H9 (cell line): ENCODE measurements at regions not wholly inside any gene's neighbourhood (a gene's known extent, or its start where the extent isn't known, plus 50 kb on each side); places are given as distances from the start of the nearest gene placed in this dataset.

Experiments
- DNase-seq: peaks from one replicate; pipeline ENCODE4 v3.0.0-alpha.2; 2017
- H2AFZ ChIP-seq: one replicate; pipeline ENCODE4 v1.6.1; 2013; ENCODE audit warnings: mild to moderate bottlenecking, low read length, control low read depth, moderate library complexity
- H2AK5ac ChIP-seq: 2 replicates; pipeline ENCODE4 v1.6.1; 2013; ENCODE audit warnings: low read length, control low read depth, mixed read lengths; ENCODE audit not compliant: insufficient read length
- H2BK120ac ChIP-seq: one replicate; pipeline ENCODE4 v1.6.1; 2013; ENCODE audit warnings: low read depth, mild to moderate bottlenecking, low read length, control low read depth, inconsistent platforms; ENCODE audit not compliant: poor library complexity, severe bottlenecking
- H2BK12ac ChIP-seq: 2 replicates; pipeline ENCODE4 v1.6.1; 2013; ENCODE audit warnings: low read length, control low read depth, mixed read lengths, low read depth; ENCODE audit not compliant: insufficient read length
- H2BK15ac ChIP-seq: 2 replicates; pipeline ENCODE4 v1.6.1; 2013; ENCODE audit warnings: low read depth, low read length, control low read depth
- H2BK20ac ChIP-seq: one replicate; pipeline ENCODE4 v1.6.1; 2013; ENCODE audit warnings: low read depth, mild to moderate bottlenecking, low read length, control low read depth, inconsistent platforms; ENCODE audit not compliant: poor library complexity, severe bottlenecking
- H2BK5ac ChIP-seq: 2 replicates; pipeline ENCODE4 v1.6.1; 2013; ENCODE audit warnings: low read length, control low read depth, mixed read lengths; ENCODE audit not compliant: insufficient read length
- H3K14ac ChIP-seq: 2 replicates; pipeline ENCODE4 v1.6.1; 2013; ENCODE audit warnings: low read length, control low read depth; ENCODE audit not compliant: insufficient read depth
- H3K18ac ChIP-seq: 2 replicates; pipeline ENCODE4 v1.6.1; 2013; ENCODE audit warnings: low read depth, mild to moderate bottlenecking, mixed read lengths, low read length, control low read depth; ENCODE audit not compliant: insufficient read length
- H3K23ac ChIP-seq: 2 replicates; pipeline ENCODE4 v1.6.1; 2013; ENCODE audit warnings: low read length, control low read depth, mixed read lengths, low read depth; ENCODE audit not compliant: insufficient read length
- H3K23me2 ChIP-seq: 2 replicates; pipeline ENCODE4 v1.6.1; 2013; ENCODE audit warnings: low read depth, mild to moderate bottlenecking, mixed read lengths, low read length, control low read depth; ENCODE audit not compliant: insufficient read length, poor library complexity, severe bottlenecking
- H3K27ac ChIP-seq: 2 replicates; pipeline ENCODE4 v1.5.1; 2013; ENCODE audit warnings: low read length, control low read depth, mixed read lengths, low read depth; ENCODE audit not compliant: insufficient read length
- H3K27me3 ChIP-seq: 2 replicates; pipeline ENCODE4 v1.6.1; 2013; ENCODE audit warnings: low read length, control low read depth, inconsistent platforms; ENCODE audit not compliant: insufficient read depth
- H3K4ac ChIP-seq: 2 replicates; pipeline ENCODE4 v1.6.1; 2013; ENCODE audit warnings: low read depth, mild to moderate bottlenecking, control low read depth, inconsistent platforms, low read length, moderate library complexity
- H3K4me1 ChIP-seq: 2 replicates; pipeline ENCODE4 v1.6.1; 2013; ENCODE audit warnings: low read length, control low read depth, inconsistent platforms; ENCODE audit not compliant: insufficient read depth
- H3K4me2 ChIP-seq: 2 replicates; pipeline ENCODE4 v1.6.1; 2013; ENCODE audit warnings: low read length, control low read depth, mixed read lengths; ENCODE audit not compliant: insufficient read length, insufficient read depth
- H3K56ac ChIP-seq: 2 replicates; pipeline ENCODE4 v1.6.1; 2013; ENCODE audit warnings: low read depth, mild to moderate bottlenecking, mixed read lengths, low read length, control low read depth; ENCODE audit not compliant: insufficient read length
- H3K79me1 ChIP-seq: 2 replicates; pipeline ENCODE4 v1.6.1; 2013; ENCODE audit warnings: low read depth, mild to moderate bottlenecking, moderate library complexity, low read length, control low read depth, inconsistent platforms; ENCODE audit not compliant: insufficient read depth, poor library complexity, severe bottlenecking
- H3K79me2 ChIP-seq: 2 replicates; pipeline ENCODE4 v1.6.1; 2013; ENCODE audit warnings: low read length, control low read depth, inconsistent platforms; ENCODE audit not compliant: insufficient read depth
- H3K9ac ChIP-seq: 2 replicates; pipeline ENCODE4 v1.6.1; 2013; ENCODE audit warnings: low read length, control low read depth, mixed read lengths; ENCODE audit not compliant: insufficient read length; ENCODE audit errors: extremely low read depth
- H3K9me3 ChIP-seq: one replicate; pipeline ENCODE4 v1.6.1; 2013; ENCODE audit warnings: low read depth, low read length, inconsistent platforms; ENCODE audit not compliant: control insufficient read depth
- H3T11ph ChIP-seq: one replicate; pipeline ENCODE4 v1.6.1; 2013; ENCODE audit warnings: mild to moderate bottlenecking, low read length, control low read depth, inconsistent platforms
- H4K20me1 ChIP-seq: one replicate; pipeline ENCODE4 v1.6.1; 2013; ENCODE audit not compliant: control insufficient read depth, insufficient read length, insufficient read depth
- H4K5ac ChIP-seq: 2 replicates; pipeline ENCODE4 v1.6.1; 2013; ENCODE audit warnings: low read depth, mild to moderate bottlenecking, mixed read lengths, low read length, control low read depth; ENCODE audit not compliant: insufficient read length
- H4K8ac ChIP-seq: replicated peaks from 2 replicates; pipeline ENCODE4 v1.6.1; 2013; ENCODE audit warnings: low read length, control low read depth, mixed read lengths, low read depth; ENCODE audit not compliant: insufficient read length
- H4K91ac ChIP-seq: 2 replicates; pipeline ENCODE4 v1.6.1; 2013; ENCODE audit warnings: low read depth, mild to moderate bottlenecking, moderate library complexity, mixed read lengths, low read length, control low read depth; ENCODE audit not compliant: insufficient read length
- H3K27ac Mint-ChIP-seq, 3 experiments: 2 replicates in 2 of 3; 3 replicates in 1 of 3; pipeline ENCODE4 v1.8.0; 2020 to 2021; ENCODE audit warnings: mixed read lengths in 3 of 3, mild to moderate bottlenecking in 1 of 3, moderate library complexity in 1 of 3
- H3K27me3 Mint-ChIP-seq: 2 replicates; pipeline ENCODE4 v1.8.0; 2021; ENCODE audit warnings: low read depth, mild to moderate bottlenecking, moderate library complexity, mixed read lengths
- H3K36me3 Mint-ChIP-seq, 3 experiments: 2 replicates in 2 of 3; 3 replicates in 1 of 3; pipeline ENCODE4 v1.8.0; 2020 to 2021; ENCODE audit warnings: low read depth in 3 of 3, mixed read lengths in 3 of 3; ENCODE audit not compliant: insufficient read depth in 1 of 3
- H3K4me1 Mint-ChIP-seq, 2 experiments: 2 replicates each; pipeline ENCODE4 v1.8.0; 2020; ENCODE audit warnings: mixed read lengths in 2 of 2
- H3K4me3 Mint-ChIP-seq, 2 experiments: 2 replicates in 1 of 2; 3 replicates in 1 of 2; pipeline ENCODE4 v1.8.0; 2020 to 2021; ENCODE audit warnings: mild to moderate bottlenecking in 2 of 2, mixed read lengths in 2 of 2, moderate library complexity in 1 of 2
- H3K9me3 Mint-ChIP-seq, 2 experiments: 2 replicates in 1 of 2; 3 replicates in 1 of 2; pipeline ENCODE4 v1.8.0; 2020; ENCODE audit warnings: mild to moderate bottlenecking in 2 of 2, mixed read lengths in 2 of 2, moderate library complexity in 1 of 2
- WGBS: extraction: QIAGEN DNeasy Blood & Tissue Kit; methylation state at CpG from one replicate; pipeline ENCODE4 v1.1.7; 2013; ENCODE audit warnings: missing lambda C conversion rate, low lambda C conversion rate, mixed read lengths; ENCODE audit not compliant: insufficient read length; ENCODE audit errors: extremely low coverage; 5-methylcytosine and 5-hydroxymethylcytosine counted together
- TF ChIP-seq, protein P1 (sequence below): fragments of 200-600 bp; sonication (generic); conservative IDR thresholded peaks from 3 replicates; pipeline ENCODE4 v1.8.0; 2021; ENCODE audit warnings: antibody characterized with exemption, mild to moderate bottlenecking

DNA sequence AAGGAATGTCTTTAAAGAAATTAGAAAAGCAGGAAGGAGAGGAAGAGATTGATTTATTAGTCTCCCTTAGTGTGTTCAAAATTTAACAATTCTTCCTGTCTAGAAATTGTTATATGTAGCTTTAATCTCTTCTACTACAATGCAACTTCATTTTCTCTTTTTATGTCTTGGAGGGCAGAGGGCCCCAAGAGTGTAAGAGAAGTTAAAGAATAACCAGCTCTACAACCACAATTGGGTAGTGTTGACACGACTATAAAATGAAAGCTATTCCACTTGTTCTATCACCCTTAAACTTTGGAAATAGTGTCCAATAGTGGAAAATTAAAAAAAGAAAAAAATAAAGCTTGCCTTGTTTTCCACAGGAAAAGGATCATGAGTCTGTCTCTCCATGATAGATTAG is 82.6 kb upstream of the DPYD start:
- Histone ChIP-seq H2AFZ (no peak overlapping the region), H3K4ac (no peak overlapping the region), H4K8ac (no peak overlapping the region), H3K18ac (no peak overlapping the region), H4K20me1 (no peaks in the 10 kb centered on the region), H3K27me3 (no peaks in the 10 kb centered on the region), H2BK15ac (no peak overlapping the region), H2BK20ac (no peak overlapping the region), H3K79me2 (no peaks in the 10 kb centered on the region), H3T11ph (no peak overlapping the region), H2BK12ac (no peak overlapping the region), H3K4me1 (no peaks in the 10 kb centered on the region), H2BK5ac (no peak overlapping the region), H4K91ac (no peak overlapping the region), H3K9ac (no peak overlapping the region), H4K5ac (no peak overlapping the region), H3K9me3 (no peaks in the 10 kb centered on the region), H3K4me2 (no peak overlapping the region), H3K14ac (no peak overlapping the region), H3K56ac (no peak overlapping the region), H3K23me2 (no peaks in the 10 kb centered on the region), H2AK5ac (no peak overlapping the region), H3K79me1 (no peaks in the 10 kb centered on the region), H3K27ac (no peak overlapping the region), H3K23ac (no peak overlapping the region), H2BK120ac (no peak overlapping the region)
- no peak for DNase-seq
- no CpG with 5 or more reads among the region's 1 CpG for WGBS
- H3K27me3 Mint-ChIP-seq, result no peaks in the 10 kb centered on the region
- peaks cover 15 to 16% of the 10 kb centered on the region in 2 experiments for H3K4me1 Mint-ChIP-seq
- H3K9me3 Mint-ChIP-seq, result no peaks in the 10 kb centered on the region
- H3K36me3 Mint-ChIP-seq, result no peaks in the 10 kb centered on the region
- H3K4me3 Mint-ChIP-seq, result no peak overlapping the region
- H3K27ac Mint-ChIP-seq, result no peak overlapping the region
- TF ChIP-seq, protein P1, sequence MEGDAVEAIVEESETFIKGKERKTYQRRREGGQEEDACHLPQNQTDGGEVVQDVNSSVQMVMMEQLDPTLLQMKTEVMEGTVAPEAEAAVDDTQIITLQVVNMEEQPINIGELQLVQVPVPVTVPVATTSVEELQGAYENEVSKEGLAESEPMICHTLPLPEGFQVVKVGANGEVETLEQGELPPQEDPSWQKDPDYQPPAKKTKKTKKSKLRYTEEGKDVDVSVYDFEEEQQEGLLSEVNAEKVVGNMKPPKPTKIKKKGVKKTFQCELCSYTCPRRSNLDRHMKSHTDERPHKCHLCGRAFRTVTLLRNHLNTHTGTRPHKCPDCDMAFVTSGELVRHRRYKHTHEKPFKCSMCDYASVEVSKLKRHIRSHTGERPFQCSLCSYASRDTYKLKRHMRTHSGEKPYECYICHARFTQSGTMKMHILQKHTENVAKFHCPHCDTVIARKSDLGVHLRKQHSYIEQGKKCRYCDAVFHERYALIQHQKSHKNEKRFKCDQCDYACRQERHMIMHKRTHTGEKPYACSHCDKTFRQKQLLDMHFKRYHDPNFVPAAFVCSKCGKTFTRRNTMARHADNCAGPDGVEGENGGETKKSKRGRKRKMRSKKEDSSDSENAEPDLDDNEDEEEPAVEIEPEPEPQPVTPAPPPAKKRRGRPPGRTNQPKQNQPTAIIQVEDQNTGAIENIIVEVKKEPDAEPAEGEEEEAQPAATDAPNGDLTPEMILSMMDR, result no peak
